ENCODE measurements at regions not wholly inside any gene's neighbourhood (a gene's known extent, or its start where the extent isn't known, plus 50 kb on each side); places are given as distances from the start of the nearest gene placed in this dataset.

GRCh38 chr9:81461196-81461595 is 228.2 kb downstream of the TLE1 start:
- TF ChIP-seq CTCF (IDR thresholded peaks at IDR 0.05) (no peak), POLR2A (IDR thresholded peaks at IDR 0.05) (no peak)

All from adrenal gland (tissue), 5 donors.